ENCODE measurements at regions not wholly inside any gene's neighbourhood (a gene's known extent, or its start where the extent isn't known, plus 50 kb on each side); places are given as distances from the start of the nearest gene placed in this dataset.

DNA sequence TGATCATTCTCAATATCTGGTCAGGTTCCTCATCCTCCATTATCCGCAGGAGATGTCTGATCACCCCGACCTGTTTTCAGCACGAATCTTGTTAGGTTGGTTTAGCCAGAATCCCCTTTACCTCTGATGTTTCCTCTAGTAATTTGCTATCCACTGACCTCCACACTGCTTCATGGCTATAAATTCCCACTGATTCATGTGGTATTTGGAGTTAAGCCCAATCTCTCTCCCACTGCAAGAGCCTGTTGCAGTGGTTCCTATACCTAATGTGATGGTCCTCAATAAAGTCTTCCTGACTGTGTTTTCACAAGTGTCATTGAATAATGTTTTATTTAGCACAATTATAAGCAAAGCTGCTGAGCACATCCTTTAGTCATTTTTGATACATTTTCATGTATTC, 124.8 kb upstream of the CNTN3 start:
- Mint-ChIP-seq H3K4me3 (no peak overlapping the region), H3K36me3 (ENCODE audit: low read depth) (no peaks in the 10 kb centered on the region), H3K4me1 (peaks cover 6% of the 10 kb centered on the region), H3K27me3 (ENCODE audit: insufficient read depth) (no peaks in the 10 kb centered on the region), H3K9me3 (no peaks in the 10 kb centered on the region), H3K27ac (no peak overlapping the region)
- Histone ChIP-seq H3K4me1 (ENCODE audit: control insufficient read depth, insufficient read depth, low read length) (no peaks in the 10 kb centered on the region), H3K27ac (ENCODE audit: low read depth, low read length) (no peak overlapping the region), H3K9ac (ENCODE audit: extremely low read depth, low read length, poor library complexity, severe bottlenecking) (no peak overlapping the region), H3K27me3 (ENCODE audit: control insufficient read depth, insufficient read depth, low read length, poor library complexity, severe bottlenecking) (no peaks in the 10 kb centered on the region), H3K9me3 (ENCODE audit: control insufficient read depth, low read length) (no peaks in the 10 kb centered on the region), H3K36me3 (ENCODE audit: control insufficient read depth, insufficient read depth, low read length) (no peaks in the 10 kb centered on the region), H3K4me3 (ENCODE audit: low read length) (no peak overlapping the region)
- TF ChIP-seq, protein P1, sequence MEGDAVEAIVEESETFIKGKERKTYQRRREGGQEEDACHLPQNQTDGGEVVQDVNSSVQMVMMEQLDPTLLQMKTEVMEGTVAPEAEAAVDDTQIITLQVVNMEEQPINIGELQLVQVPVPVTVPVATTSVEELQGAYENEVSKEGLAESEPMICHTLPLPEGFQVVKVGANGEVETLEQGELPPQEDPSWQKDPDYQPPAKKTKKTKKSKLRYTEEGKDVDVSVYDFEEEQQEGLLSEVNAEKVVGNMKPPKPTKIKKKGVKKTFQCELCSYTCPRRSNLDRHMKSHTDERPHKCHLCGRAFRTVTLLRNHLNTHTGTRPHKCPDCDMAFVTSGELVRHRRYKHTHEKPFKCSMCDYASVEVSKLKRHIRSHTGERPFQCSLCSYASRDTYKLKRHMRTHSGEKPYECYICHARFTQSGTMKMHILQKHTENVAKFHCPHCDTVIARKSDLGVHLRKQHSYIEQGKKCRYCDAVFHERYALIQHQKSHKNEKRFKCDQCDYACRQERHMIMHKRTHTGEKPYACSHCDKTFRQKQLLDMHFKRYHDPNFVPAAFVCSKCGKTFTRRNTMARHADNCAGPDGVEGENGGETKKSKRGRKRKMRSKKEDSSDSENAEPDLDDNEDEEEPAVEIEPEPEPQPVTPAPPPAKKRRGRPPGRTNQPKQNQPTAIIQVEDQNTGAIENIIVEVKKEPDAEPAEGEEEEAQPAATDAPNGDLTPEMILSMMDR (conservative IDR thresholded peaks at IDR 0.05) = no peak
- no peak for DNase-seq
- 89 to 93% methylated on average over 3 of the region's 3 CpGs for WGBS, 2 experiments (ENCODE audit: insufficient coverage in 1 of 2, insufficient read length in 1 of 2)

DNA sequence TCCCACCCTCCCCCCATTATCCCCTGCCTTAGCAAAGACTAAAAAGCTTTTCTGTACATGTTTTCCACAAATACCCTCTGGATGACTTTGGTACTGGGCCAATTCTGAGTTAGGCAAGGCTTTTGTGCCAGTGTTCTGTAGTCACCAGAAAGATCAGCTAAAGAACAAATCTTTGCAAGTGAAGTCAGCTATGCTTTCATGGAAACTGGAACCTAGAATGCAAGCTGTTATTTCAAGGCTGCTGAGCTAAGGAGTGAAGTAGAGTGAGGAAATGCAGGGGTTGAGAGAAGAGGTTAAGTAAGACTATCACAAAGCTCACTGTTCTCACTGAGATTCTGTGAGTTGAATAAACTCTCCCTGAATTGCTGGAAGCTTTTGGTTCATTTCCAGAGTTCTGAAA, 107.8 kb upstream of the CNTN3 start:
- Histone ChIP-seq H3K27ac (ENCODE audit: low read depth, low read length) (no peak overlapping the region), H3K4me3 (ENCODE audit: low read length) (no peak overlapping the region), H3K9ac (ENCODE audit: extremely low read depth, low read length, poor library complexity, severe bottlenecking) (no peak overlapping the region), H3K9me3 (ENCODE audit: control insufficient read depth, low read length) (no peaks in the 10 kb centered on the region), H3K36me3 (ENCODE audit: control insufficient read depth, insufficient read depth, low read length) (no peaks in the 10 kb centered on the region), H3K27me3 (ENCODE audit: control insufficient read depth, insufficient read depth, low read length, poor library complexity, severe bottlenecking) (no peaks in the 10 kb centered on the region), H3K4me1 (ENCODE audit: control insufficient read depth, insufficient read depth, low read length) (no peaks in the 10 kb centered on the region)
- no peaks in the 10 kb centered on the region for H3K9me3 Mint-ChIP-seq
- H3K4me3 Mint-ChIP-seq = no peak overlapping the region
- no peaks in the 10 kb centered on the region for H3K36me3 Mint-ChIP-seq (ENCODE audit: low read depth)
- H3K27me3 Mint-ChIP-seq (ENCODE audit: insufficient read depth) = no peaks in the 10 kb centered on the region
- H3K4me1 Mint-ChIP-seq = no peaks in the 10 kb centered on the region
- H3K27ac Mint-ChIP-seq = no peak overlapping the region
- no peak for DNase-seq
- TF ChIP-seq, protein P1 (conservative IDR thresholded peaks at IDR 0.05) = no peak

DNA sequence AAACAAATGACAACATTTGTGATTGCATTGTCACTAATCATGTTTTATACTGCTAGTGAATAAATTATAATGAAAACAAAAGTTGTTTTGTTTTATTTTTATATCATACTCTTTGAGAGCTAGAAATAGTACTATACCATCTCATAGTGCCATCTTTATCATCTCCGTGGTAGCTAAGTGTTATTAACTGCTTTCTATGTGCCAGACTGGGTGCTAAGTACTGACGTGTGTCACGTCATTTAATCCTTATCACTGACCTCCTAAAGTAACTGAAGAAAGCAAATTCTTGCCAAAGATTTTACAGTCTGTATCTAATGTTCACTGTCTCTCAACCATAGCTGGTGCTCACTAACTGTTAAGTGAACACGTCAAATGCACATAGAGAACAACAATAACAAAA, 99.5 kb upstream of the CNTN3 start:
- TF ChIP-seq, protein P1 (conservative IDR thresholded peaks at IDR 0.05) = no peak
- Histone ChIP-seq H3K36me3 (ENCODE audit: control insufficient read depth, insufficient read depth, low read length) (no peaks in the 10 kb centered on the region), H3K9ac (ENCODE audit: extremely low read depth, low read length, poor library complexity, severe bottlenecking) (no peak overlapping the region), H3K27me3 (ENCODE audit: control insufficient read depth, insufficient read depth, low read length, poor library complexity, severe bottlenecking) (no peaks in the 10 kb centered on the region), H3K4me1 (ENCODE audit: control insufficient read depth, insufficient read depth, low read length) (no peaks in the 10 kb centered on the region), H3K9me3 (ENCODE audit: control insufficient read depth, low read length) (no peaks in the 10 kb centered on the region), H3K4me3 (ENCODE audit: low read length) (no peak overlapping the region), H3K27ac (ENCODE audit: low read depth, low read length) (no peak overlapping the region)
- Mint-ChIP-seq H3K27ac (no peak overlapping the region), H3K36me3 (ENCODE audit: low read depth) (no peaks in the 10 kb centered on the region), H3K4me1 (peaks cover 3% of the 10 kb centered on the region), H3K4me3 (no peak overlapping the region), H3K27me3 (ENCODE audit: insufficient read depth) (no peaks in the 10 kb centered on the region), H3K9me3 (peaks cover 7% of the 10 kb centered on the region)
- 92 to 95% methylated on average over 3 to 4 of the region's 4 CpGs for WGBS, 2 experiments (ENCODE audit: insufficient coverage in 1 of 2, insufficient read length in 1 of 2)
- DNase-seq = no peak
